Neural cell (in vitro differentiated cells): ENCODE measurements at regions not wholly inside any gene's neighbourhood (a gene's known extent, or its start where the extent isn't known, plus 50 kb on each side); places are given as distances from the start of the nearest gene placed in this dataset.

Source experiments
- EZH2 ChIP-seq: fragments of 200-600, 300-800 bp; shearing (Covaris generic), sonication (generic); IDR thresholded peaks from 2 replicates; pipeline ENCODE4 v1.6.1; 2014; ENCODE audit warnings: antibody characterized with exemption, low read length, borderline replicate concordance, mild to moderate bottlenecking; ENCODE audit not compliant: insufficient read depth, poor library complexity, severe bottlenecking
- POLR2AphosphoS5 ChIP-seq: IDR thresholded peaks from 2 replicates; pipeline ENCODE4 v1.6.1; 2012
- TF ChIP-seq, protein P1 (sequence below): fragments of 450-650 bp; IDR thresholded peaks from 2 replicates; pipeline ENCODE4 v1.5.1; 2014; ENCODE audit warnings: antibody characterized with exemption, mild to moderate bottlenecking, moderate library complexity; ENCODE audit not compliant: poor library complexity, severe bottlenecking

DNA sequence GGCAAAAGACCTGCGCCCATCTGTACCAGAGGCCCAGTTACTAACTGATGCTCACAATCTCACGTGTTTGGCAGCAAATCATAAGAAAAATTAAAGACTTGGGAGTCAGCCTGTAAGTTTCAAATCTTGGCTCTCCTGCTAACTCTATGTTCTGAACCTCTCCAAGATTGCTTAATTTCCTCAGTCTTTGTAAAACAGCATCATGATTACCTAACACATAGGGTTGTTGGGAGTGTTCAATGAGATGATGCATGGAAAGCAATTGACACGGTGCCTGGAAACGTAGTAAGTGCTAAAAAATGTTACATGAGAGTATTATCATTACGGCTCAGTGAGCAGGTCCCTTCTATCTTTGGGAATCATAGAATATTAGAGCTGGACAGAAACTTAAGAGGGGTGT lies 497.6 kb upstream of the TCF4 start:
- TF ChIP-seq POLR2AphosphoS5 (no peak), EZH2 (no peak)
- TF ChIP-seq, protein P1, sequence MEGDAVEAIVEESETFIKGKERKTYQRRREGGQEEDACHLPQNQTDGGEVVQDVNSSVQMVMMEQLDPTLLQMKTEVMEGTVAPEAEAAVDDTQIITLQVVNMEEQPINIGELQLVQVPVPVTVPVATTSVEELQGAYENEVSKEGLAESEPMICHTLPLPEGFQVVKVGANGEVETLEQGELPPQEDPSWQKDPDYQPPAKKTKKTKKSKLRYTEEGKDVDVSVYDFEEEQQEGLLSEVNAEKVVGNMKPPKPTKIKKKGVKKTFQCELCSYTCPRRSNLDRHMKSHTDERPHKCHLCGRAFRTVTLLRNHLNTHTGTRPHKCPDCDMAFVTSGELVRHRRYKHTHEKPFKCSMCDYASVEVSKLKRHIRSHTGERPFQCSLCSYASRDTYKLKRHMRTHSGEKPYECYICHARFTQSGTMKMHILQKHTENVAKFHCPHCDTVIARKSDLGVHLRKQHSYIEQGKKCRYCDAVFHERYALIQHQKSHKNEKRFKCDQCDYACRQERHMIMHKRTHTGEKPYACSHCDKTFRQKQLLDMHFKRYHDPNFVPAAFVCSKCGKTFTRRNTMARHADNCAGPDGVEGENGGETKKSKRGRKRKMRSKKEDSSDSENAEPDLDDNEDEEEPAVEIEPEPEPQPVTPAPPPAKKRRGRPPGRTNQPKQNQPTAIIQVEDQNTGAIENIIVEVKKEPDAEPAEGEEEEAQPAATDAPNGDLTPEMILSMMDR, result no peak
